RWPE1 (cell line): ENCODE measurements at regions not wholly inside any gene's neighbourhood (a gene's known extent, or its start where the extent isn't known, plus 50 kb on each side); places are given as distances from the start of the nearest gene placed in this dataset.

ENCODE experiments used
- CTCF ChIA-PET: fragments of 350-600 bp; sonication (Branson Sonifier 250); formaldehyde crosslinking; extraction: SDS; loops from one replicate; lab custom pipeline; 2021; lab: Yijun Ruan, JAX
- POLR2A ChIA-PET: fragments of 400-600 bp; formaldehyde crosslinking; extraction: SDS; loops from one replicate; lab custom pipeline; 2020; ENCODE audit warnings: antibody characterized with exemption; ENCODE audit not compliant: low non-redundant PET; lab: Yijun Ruan, JAX
- DNase-seq: peaks from one replicate; pipeline ENCODE4 v3.0.0; 2012; ENCODE audit warnings: low spot score
- H3K27ac ChIP-seq: fragments of 450-650 bp; 2 replicates; pipeline ENCODE4 v1.5.1; 2017
- TF ChIP-seq, protein P1 (sequence below): fragments of 450-650 bp; conservative IDR thresholded peaks from 2 replicates; pipeline ENCODE4 v1.5.1; 2017; ENCODE audit warnings: low read depth, mild to moderate bottlenecking

DNA sequence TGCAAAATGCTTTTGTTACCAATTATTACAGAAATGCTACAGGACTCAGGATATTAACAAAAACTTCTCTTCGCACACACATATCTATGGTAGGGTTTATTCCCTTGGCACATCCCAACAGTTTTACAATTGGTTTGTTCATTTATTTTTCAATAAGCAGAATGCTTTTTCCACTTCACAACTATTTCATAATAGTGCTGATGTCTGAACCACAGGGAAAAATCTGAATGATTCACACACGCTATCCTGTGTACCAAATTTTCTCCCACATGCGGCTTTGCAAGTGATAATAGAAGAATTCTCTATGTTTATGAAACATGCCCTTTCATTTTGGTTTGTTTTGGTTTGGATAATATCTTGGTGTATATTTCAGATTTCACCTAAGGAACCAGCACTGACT is 725.7 kb upstream of the TENM3 start:
- TF ChIP-seq, protein P1, sequence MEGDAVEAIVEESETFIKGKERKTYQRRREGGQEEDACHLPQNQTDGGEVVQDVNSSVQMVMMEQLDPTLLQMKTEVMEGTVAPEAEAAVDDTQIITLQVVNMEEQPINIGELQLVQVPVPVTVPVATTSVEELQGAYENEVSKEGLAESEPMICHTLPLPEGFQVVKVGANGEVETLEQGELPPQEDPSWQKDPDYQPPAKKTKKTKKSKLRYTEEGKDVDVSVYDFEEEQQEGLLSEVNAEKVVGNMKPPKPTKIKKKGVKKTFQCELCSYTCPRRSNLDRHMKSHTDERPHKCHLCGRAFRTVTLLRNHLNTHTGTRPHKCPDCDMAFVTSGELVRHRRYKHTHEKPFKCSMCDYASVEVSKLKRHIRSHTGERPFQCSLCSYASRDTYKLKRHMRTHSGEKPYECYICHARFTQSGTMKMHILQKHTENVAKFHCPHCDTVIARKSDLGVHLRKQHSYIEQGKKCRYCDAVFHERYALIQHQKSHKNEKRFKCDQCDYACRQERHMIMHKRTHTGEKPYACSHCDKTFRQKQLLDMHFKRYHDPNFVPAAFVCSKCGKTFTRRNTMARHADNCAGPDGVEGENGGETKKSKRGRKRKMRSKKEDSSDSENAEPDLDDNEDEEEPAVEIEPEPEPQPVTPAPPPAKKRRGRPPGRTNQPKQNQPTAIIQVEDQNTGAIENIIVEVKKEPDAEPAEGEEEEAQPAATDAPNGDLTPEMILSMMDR, result no peak
- ChIA-PET POLR2A (no interaction called here), CTCF (interaction anchor here (0.7 to 1.2 kb wide), 2 partner anchors 11 to 1986 kb away, joined by 3 to 5 read pairs; no protein-coding TSS in a partner anchor)
- DNase-seq, result no peak
- H3K27ac ChIP-seq, result no peak overlapping the region

DNA sequence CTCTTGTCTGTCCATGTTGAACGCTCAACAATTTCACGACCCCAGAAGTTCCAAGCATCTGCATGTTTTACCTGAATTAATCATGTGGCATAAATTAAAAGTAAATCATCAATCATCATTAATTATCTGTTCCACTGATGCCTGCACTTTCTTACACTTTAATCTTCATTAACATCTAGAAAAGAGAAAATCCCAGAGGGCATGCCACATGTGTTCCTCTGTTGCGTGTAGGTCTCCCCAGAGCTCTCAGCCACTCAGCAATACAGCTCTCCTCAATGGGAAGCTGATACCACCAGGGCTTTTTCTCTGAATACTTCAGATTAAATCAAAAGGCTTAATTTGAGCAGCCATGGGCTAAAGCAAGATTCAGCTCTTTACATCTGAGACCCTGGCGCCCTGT is 722.4 kb upstream of the TENM3 start:
- H3K27ac ChIP-seq, result no peak overlapping the region
- TF ChIP-seq, protein P1, result no peak
- CTCF ChIA-PET, result no interaction called here
- no peak for DNase-seq
- POLR2A ChIA-PET, result no interaction called here

DNA sequence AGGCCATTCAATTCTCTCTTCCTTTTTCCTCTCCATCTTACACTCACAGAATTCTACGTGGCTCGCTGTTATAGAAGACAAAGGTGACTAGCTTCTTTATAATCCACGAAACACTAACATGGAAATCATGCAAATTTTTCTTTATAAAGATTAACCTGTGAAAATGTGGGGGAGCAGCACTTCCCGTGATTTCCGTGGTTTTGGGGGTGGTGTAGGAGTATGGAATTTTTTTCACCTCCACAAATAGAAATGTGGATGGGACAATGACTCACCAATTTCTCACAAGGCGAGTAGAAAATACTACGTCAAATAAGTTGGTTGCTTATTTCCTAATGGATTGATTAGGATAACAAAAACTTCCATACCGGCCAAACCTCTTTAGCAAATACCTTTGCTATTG is 719.2 kb upstream of the TENM3 start:
- H3K27ac ChIP-seq, result no peak overlapping the region
- TF ChIP-seq, protein P1, result no peak
- DNase-seq, result no peak
- ChIA-PET POLR2A (no interaction called here), CTCF (interaction anchor here (0.7 to 1.1 kb wide), 2 partner anchors 8 to 381 kb away, joined by 3 read pairs; no protein-coding TSS in a partner anchor)

DNA sequence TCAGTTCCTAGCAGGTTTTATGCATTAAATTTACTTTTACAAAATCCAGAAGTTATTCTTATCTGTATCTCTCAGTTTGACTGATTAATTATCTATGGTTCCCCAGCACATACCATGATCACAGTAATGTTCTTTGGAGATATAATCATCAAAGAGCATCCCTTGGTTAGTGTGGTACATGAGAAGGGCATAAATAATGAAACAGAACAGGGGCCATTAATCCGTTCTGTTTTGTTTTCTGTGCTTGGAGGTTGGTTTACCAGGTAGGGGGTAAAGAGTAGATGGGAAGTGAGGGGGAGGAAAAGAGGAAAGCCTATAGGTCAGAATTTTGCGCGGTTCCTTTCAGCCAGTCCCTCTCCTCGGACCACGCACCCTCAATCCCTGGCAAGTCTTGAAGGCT is 718.7 kb upstream of the TENM3 start:
- POLR2A ChIA-PET, result no interaction called here
- TF ChIP-seq, protein P1, result no peak
- CTCF ChIA-PET, result interaction anchor here (0.6 to 1.2 kb wide), 2 partner anchors 372 to 381 kb away, joined by 3 to 4 read pairs; no protein-coding TSS in a partner anchor
- no peak overlapping the region for H3K27ac ChIP-seq
- no peak for DNase-seq

DNA sequence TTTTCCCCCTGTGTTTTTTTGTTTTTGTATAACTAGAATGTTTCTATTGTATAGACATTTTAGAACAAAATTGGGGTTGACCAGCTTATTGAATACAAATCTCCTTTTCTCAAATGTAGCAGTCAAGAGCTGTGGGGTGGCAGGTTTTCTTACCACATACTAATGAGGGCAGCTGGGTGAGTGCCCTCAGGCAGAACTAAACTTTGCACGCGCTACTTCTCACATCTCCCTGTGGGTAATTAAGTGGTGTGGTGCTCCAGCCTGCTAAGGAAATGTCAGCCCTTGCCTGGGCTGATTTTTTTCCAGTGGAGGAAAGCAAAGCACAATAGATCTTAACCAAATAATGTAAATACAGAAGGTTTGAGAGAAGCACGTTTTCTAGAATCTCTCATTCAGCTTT is 717.6 kb upstream of the TENM3 start:
- H3K27ac ChIP-seq, result no peak overlapping the region
- CTCF ChIA-PET, result interaction anchor here (0.6 to 1.2 kb wide), 3 partner anchors 57 to 697 kb away, joined by 3 to 4 read pairs (median 4); no protein-coding TSS in a partner anchor
- DNase-seq, result no peak
- TF ChIP-seq, protein P1, result no peak
- POLR2A ChIA-PET, result no interaction called here

DNA sequence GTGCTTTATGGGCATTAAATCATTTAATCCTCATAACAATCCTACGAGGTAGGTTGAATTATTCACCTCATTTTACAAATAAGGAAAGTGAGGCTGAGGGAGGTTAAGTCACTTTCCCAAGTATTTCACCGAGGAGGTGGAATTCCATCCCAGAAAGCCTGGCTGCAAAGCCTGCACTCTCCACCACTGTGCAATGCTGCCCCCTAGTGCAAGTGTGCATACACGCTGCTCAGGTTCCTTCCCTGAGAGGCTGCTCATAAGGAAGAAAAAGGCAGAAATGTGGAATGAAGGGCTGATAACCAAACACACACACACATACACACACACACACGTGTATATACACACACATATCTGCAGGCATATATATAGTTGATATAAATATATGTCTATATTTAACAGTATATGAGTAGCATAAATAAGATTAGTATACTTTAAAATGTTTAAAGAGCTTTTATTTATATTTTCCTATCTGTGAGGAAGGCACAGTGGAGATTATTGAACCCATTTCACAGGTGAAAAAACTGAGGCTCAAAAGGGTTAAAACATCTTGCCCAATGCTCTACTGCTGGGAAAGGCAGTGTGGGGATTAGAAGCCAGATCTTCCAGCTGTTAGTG is 714.5 kb upstream of the TENM3 start:
- no peak overlapping the region for H3K27ac ChIP-seq
- POLR2A ChIA-PET, result no interaction called here
- TF ChIP-seq, protein P1, result peak; percentile 86
- CTCF ChIA-PET, result interaction anchor here (0.6 to 2.1 kb wide), 17 partner anchors 11 to 1008 kb away, joined by 3 to 17 read pairs (median 4); no protein-coding TSS in a partner anchor
- DNase-seq, result peak; percentile 59
